Heart right ventricle (tissue), 16 donors: ENCODE measurements at regions not wholly inside any gene's neighbourhood (a gene's known extent, or its start where the extent isn't known, plus 50 kb on each side); places are given as distances from the start of the nearest gene placed in this dataset.

Source experiments
- ATAC-seq, 8 donors: fragments of 200-7000 bp; cut with Tn5 transposase; one replicate each; pipeline ENCODE4 v1.9.1; 2020; ENCODE audit warnings: mild to moderate bottlenecking in 8 of 8, moderate library complexity in 8 of 8, moderate number of reproducible peaks in 1 of 8
- DNase-seq, 2 donors: peaks; one replicate each; pipeline ENCODE4 v3.0.0-alpha.2; 2020
- H3K27ac ChIP-seq, 10 donors: fragments of 200-600 bp; sonication (generic) in 2 of 10; one replicate each; pipeline versions ENCODE4 v1.5.0 to v1.8.0; 2020 to 2022; ENCODE audit warnings: mild to moderate bottlenecking in 3 of 10
- H3K27me3 ChIP-seq, 7 donors: fragments of 200-600 bp; one replicate each; pipeline ENCODE4 v1.8.0; 2021 to 2022; ENCODE audit warnings: mild to moderate bottlenecking in 2 of 7
- H3K36me3 ChIP-seq, 9 donors: fragments of 200-600 bp; sonication (generic) in 1 of 9; one replicate each; pipeline versions ENCODE4 v1.5.0 to v1.8.0; 2020 to 2022; ENCODE audit warnings: mild to moderate bottlenecking in 2 of 9
- H3K4me1 ChIP-seq, 9 donors: fragments of 200-600 bp; sonication (generic) in 1 of 9; one replicate each; pipeline versions ENCODE4 v1.5.0 to v1.8.0; 2020 to 2022; ENCODE audit warnings: mild to moderate bottlenecking in 4 of 9
- H3K4me3 ChIP-seq, 10 donors: fragments of 200-600 bp; sonication (generic) in 2 of 10; one replicate each; pipeline versions ENCODE4 v1.5.0 to v1.8.0; 2020 to 2022; ENCODE audit warnings: mild to moderate bottlenecking in 7 of 10, moderate library complexity in 2 of 10
- H3K9me3 ChIP-seq, 11 donors: fragments of 200-600 bp in 10 of 11; sonication (generic) in 2 of 11; one replicate each; pipeline versions ENCODE4 v1.5.0 to v1.8.0; 2013 to 2022; ENCODE audit warnings: mild to moderate bottlenecking in 2 of 11, control low read depth in 1 of 11, moderate library complexity in 1 of 11
- CTCF ChIP-seq, 9 donors: fragments of 200-600 bp; sonication (generic) in 2 of 9; IDR thresholded peaks; one replicate each; pipeline versions ENCODE4 v1.5.0 to v1.8.0; 2021 to 2022; ENCODE audit warnings: antibody characterized with exemption in 9 of 9, mild to moderate bottlenecking in 5 of 9, moderate library complexity in 1 of 9
- WGBS, 2 donors: extraction: QIAGEN DNeasy Blood & Tissue Kit; methylation state at CpG; one replicate each; pipeline ENCODE4 v1.1.7; 2013; ENCODE audit warnings: inconsistent platforms in 1 of 2; 5-methylcytosine and 5-hydroxymethylcytosine counted together
- intact Hi-C, 10 donors: fragments of 100-400 bp; cut with DNase I; formaldehyde crosslinking; loops; one replicate each; pipeline versions ENCODE4 v1.11.1 to v1.14.2; 2022
- donor health status: Arrhythmogenic right ventricular cardiomyopathy.
- donor health status: ischemic (EF 13 %, LVEDD 7.1; RV severe dilation, severe dysfunction).
- donor health status: healthy with polysubstance abuse.
- donor health status: DM: no; HTN: yes; CAD: no.
- donor health status: DM: no; HTN: no; CAD: no.
- donor health status: ischemic (EF 25% LVEDD 6.9; RV normal size, moderate dysfunction).
- donor health status: ischemic (EF 25% LVEDD 5.7; RV mildly dilated, moderate dysfunction).
- donor health status: healthy.
- donor health status: DM: yes; HTN: yes; CAD: no.
- donor health status: Ischemic cardiomyopathy.
- donor health status: ischemic (EF 35%, LVEDD 5.7; RV mildly dilated, moderate dysfunction).
- donor health status: nonischemic (EF 11% LVEDD 7.7; RV severe dilation, severe dysfunction).
- donor health status: DM: yes; HTN: yes; CAD: no.
- donor health status: PGD.
- donor health status: ischemic (EF 29% LVEDD 5.4; RV normal size, mild dysfunction).
- donor health status: nonischemic (EF 23%, LVEDD 6.1; RV moderate dilation, normal function).

GRCh38 chr13:78485803-78486202 lies 117.5 kb downstream of the POU4F1 start:
- intact Hi-C loops: no loop called here

GRCh38 chr13:78478183-78478582 lies 125.2 kb downstream of the POU4F1 start:
- no peaks in the 10 kb centered on the region for H3K36me3 ChIP-seq
- no peaks in the 10 kb centered on the region for H3K4me1 ChIP-seq
- intact Hi-C loops: no loop called here
- TF ChIP-seq CTCF (IDR thresholded peaks at IDR 0.05): no peak
- ATAC-seq (no peak), DNase-seq (no peak)
- H3K4me3 ChIP-seq: no peak overlapping the region
- H3K27ac ChIP-seq: no peak overlapping the region
- WGBS, 2 donors: 21 to 42% methylated on average over 1 of the region's 1 CpG
- H3K27me3 ChIP-seq: peaks cover 0 to 13% (median 0%) of the 10 kb centered on the region in 7 donors
- H3K9me3 ChIP-seq: no peaks in the 10 kb centered on the region

More at GRCh38 chr13:78485803-78486202, 117.5 kb downstream of the POU4F1 start:
- H3K27ac ChIP-seq: no peak overlapping the region
- TF ChIP-seq CTCF (IDR thresholded peaks at IDR 0.05): no peak
- H3K9me3 ChIP-seq: peaks cover 0 to 3% (median 0%) of the 10 kb centered on the region in 11 donors
- no peak overlapping the region for H3K4me3 ChIP-seq
- ATAC-seq (no peak), DNase-seq (no peak)
- no peaks in the 10 kb centered on the region for H3K27me3 ChIP-seq
- 71 to 76% methylated on average over 3 of the region's 3 CpGs for WGBS, 2 donors
- H3K36me3 ChIP-seq: no peaks in the 10 kb centered on the region
- H3K4me1 ChIP-seq: no peaks in the 10 kb centered on the region

- 41 to 57% methylated on average over 8 of the region's 8 CpGs for WGBS, 2 donors
- no peak for ATAC-seq
- H3K27ac ChIP-seq: no peak overlapping the region
These were observed 126.4 kb downstream of the POU4F1 start for GRCh38 chr13:78476910-78477309.

GRCh38 chr13:78468621-78469020 lies 134.7 kb downstream of the POU4F1 start:
- intact Hi-C loops: no loop called here
- Histone ChIP-seq H3K27me3 (peaks cover 0 to 14% (median 0%) of the 10 kb centered on the region in 7 donors), H3K36me3 (no peaks in the 10 kb centered on the region), H3K27ac (no peak overlapping the region), H3K4me3 (no peak overlapping the region), H3K9me3 (no peaks in the 10 kb centered on the region), H3K4me1 (no peaks in the 10 kb centered on the region)
- TF ChIP-seq CTCF (IDR thresholded peaks at IDR 0.05): no peak
- ATAC-seq: no peak
- DNase-seq: no peak
- 76 to 79% methylated on average over 2 of the region's 2 CpGs for WGBS, 2 donors

More at GRCh38 chr13:78476910-78477309, 126.4 kb downstream of the POU4F1 start:
- no peaks in the 10 kb centered on the region for H3K9me3 ChIP-seq
- DNase-seq: no peak
- peaks cover 0 to 13% (median 0%) of the 10 kb centered on the region in 7 donors for H3K27me3 ChIP-seq
- no peak overlapping the region for H3K4me3 ChIP-seq
- intact Hi-C loops: no loop called here
- no peaks in the 10 kb centered on the region for H3K36me3 ChIP-seq
- TF ChIP-seq CTCF (IDR thresholded peaks at IDR 0.05): no peak
- H3K4me1 ChIP-seq: no peaks in the 10 kb centered on the region
